IMR-90 (cell line): ENCODE measurements at regions not wholly inside any gene's neighbourhood (a gene's known extent, or its start where the extent isn't known, plus 50 kb on each side); places are given as distances from the start of the nearest gene placed in this dataset.

ENCODE experiments used
- ATAC-seq: fragments of 200-7000 bp; cut with Tn5 transposase; 2 replicates; pipeline ENCODE4 v1.9.1; 2020; ENCODE audit warnings: low read depth, mild to moderate bottlenecking, moderate library complexity
- BruUV-seq: library from RNA; stranded (reverse); fragments of 400-500 nt; replicated peaks from 2 replicates; lab custom pipeline; 2021; lab: Mats Ljungman, UMichigan
- CTCF ChIA-PET: fragments of 300-600 bp; formaldehyde crosslinking; extraction: SDS; loops from one replicate; lab custom pipeline; 2021; ENCODE audit warnings: antibody characterized with exemption; lab: Yijun Ruan, JAX
- POLR2A ChIA-PET: fragments of 300-600 bp; sonication (Branson Sonifier 250); formaldehyde crosslinking; loops from one replicate; lab custom pipeline; 2022; ENCODE audit warnings: antibody characterized with exemption; ENCODE audit not compliant: unreplicated experiment; lab: Charles Lee
- DNase-seq: peaks from one replicate; pipeline ENCODE4 v3.0.0; 2013
- H2AFZ ChIP-seq: replicated peaks from 2 replicates; pipeline ENCODE3; 2013; ENCODE audit warnings: low read length, mild to moderate bottlenecking; ENCODE audit not compliant: poor library complexity
- H2AK5ac ChIP-seq: 2 replicates; pipeline ENCODE4 v1.6.1; 2013; ENCODE audit warnings: low read depth, low read length, inconsistent platforms
- H2AK9ac ChIP-seq: replicated peaks from 2 replicates; pipeline ENCODE3; 2013; ENCODE audit warnings: mild to moderate bottlenecking, low read depth, low read length, moderate library complexity; ENCODE audit not compliant: poor library complexity
- H2BK120ac ChIP-seq: 2 replicates; pipeline ENCODE4 v1.6.1; 2013; ENCODE audit warnings: low read depth, low read length, inconsistent platforms
- H2BK15ac ChIP-seq: 3 replicates; pipeline ENCODE4 v1.6.1; 2013; ENCODE audit warnings: low read depth, low read length, inconsistent platforms
- H2BK20ac ChIP-seq: 2 replicates; pipeline ENCODE4 v1.6.1; 2013; ENCODE audit warnings: low read depth, mild to moderate bottlenecking, inconsistent platforms, low read length, moderate library complexity
- H2BK5ac ChIP-seq: 2 replicates; pipeline ENCODE4 v1.6.1; 2013; ENCODE audit warnings: mild to moderate bottlenecking, low read depth, low read length, inconsistent platforms; ENCODE audit not compliant: poor library complexity, severe bottlenecking
- H3K14ac ChIP-seq: replicated peaks from 2 replicates; pipeline ENCODE4 v1.6.1; 2013; ENCODE audit warnings: low read depth, low read length, inconsistent platforms
- H3K18ac ChIP-seq: 2 replicates; pipeline ENCODE4 v1.6.1; 2013; ENCODE audit warnings: low read depth, low read length, control low read depth
- H3K23ac ChIP-seq: 2 replicates; pipeline ENCODE4 v1.6.1; 2013; ENCODE audit warnings: low read depth, low read length, inconsistent platforms
- H3K27ac ChIP-seq: 2 replicates; pipeline ENCODE4 v1.5.1; 2013; ENCODE audit warnings: mild to moderate bottlenecking, control low read depth, low read length; ENCODE audit not compliant: insufficient read depth
- H3K27me3 ChIP-seq: 2 replicates; pipeline ENCODE4 v1.6.1; 2013; ENCODE audit warnings: low read length; ENCODE audit not compliant: control insufficient read depth, insufficient read depth
- H3K36me3 ChIP-seq: 2 replicates; pipeline ENCODE4 v1.6.1; 2013; ENCODE audit warnings: low read length, mixed read lengths; ENCODE audit not compliant: control insufficient read depth, insufficient read depth
- H3K4ac ChIP-seq: 2 replicates; pipeline ENCODE4 v1.6.1; 2013; ENCODE audit warnings: low read depth, low read length, inconsistent platforms
- H3K4me1 ChIP-seq: 2 replicates; pipeline ENCODE4 v1.6.1; 2013; ENCODE audit warnings: low read length, mixed read lengths; ENCODE audit not compliant: control insufficient read depth, insufficient read depth
- H3K4me2 ChIP-seq: 2 replicates; pipeline ENCODE4 v1.6.1; 2013; ENCODE audit warnings: low read depth, mild to moderate bottlenecking, control low read depth, low read length, moderate library complexity
- H3K4me3 ChIP-seq: 2 replicates; pipeline ENCODE4 v1.5.1; 2013; ENCODE audit warnings: low read depth, mild to moderate bottlenecking, control low read depth, low read length, moderate library complexity; ENCODE audit not compliant: insufficient read depth
- H3K56ac ChIP-seq: 2 replicates; pipeline ENCODE4 v1.6.1; 2013; ENCODE audit warnings: low read length, inconsistent platforms; ENCODE audit not compliant: insufficient read depth; ENCODE audit errors: extremely low read depth
- H3K79me1 ChIP-seq, 2 experiments: 2 replicates each; pipeline ENCODE4 v1.6.1; 2013; ENCODE audit warnings: low read length in 2 of 2, inconsistent platforms in 1 of 2, low read depth in 1 of 2
- H3K9ac ChIP-seq: 2 replicates; pipeline ENCODE4 v1.6.1; 2013; ENCODE audit warnings: low read depth, low read length, control low read depth
- H3K9me1 ChIP-seq: 2 replicates; pipeline ENCODE4 v1.6.1; 2013; ENCODE audit warnings: low read length, inconsistent platforms; ENCODE audit not compliant: insufficient read depth
- H3K9me3 ChIP-seq: 2 replicates; pipeline ENCODE4 v1.6.1; 2013; ENCODE audit warnings: low read length; ENCODE audit not compliant: control insufficient read depth, insufficient read depth
- H4K20me1 ChIP-seq: 2 replicates; pipeline ENCODE4 v1.6.1; 2013; ENCODE audit warnings: low read length, inconsistent platforms; ENCODE audit not compliant: insufficient read depth
- H4K5ac ChIP-seq: 2 replicates; pipeline ENCODE4 v1.6.1; 2013; ENCODE audit warnings: mild to moderate bottlenecking, low read depth, low read length, control low read depth
- H4K8ac ChIP-seq, 2 experiments: 2 replicates each; pipeline ENCODE4 v1.6.1; 2013; ENCODE audit warnings: low read depth in 2 of 2, low read length in 2 of 2, control low read depth in 1 of 2, inconsistent platforms in 1 of 2
- H4K91ac ChIP-seq: 2 replicates; pipeline ENCODE4 v1.6.1; 2013; ENCODE audit warnings: low read depth, low read length, inconsistent platforms; ENCODE audit not compliant: insufficient read depth
- CEBPB ChIP-seq: IDR thresholded peaks from 2 replicates; pipeline ENCODE4 v1.6.1; 2012; ENCODE audit warnings: low read depth, low read length, improper control_type of control experiment
- FOS ChIP-seq: fragments of 150-350 bp; IDR thresholded peaks from 2 replicates; pipeline ENCODE4 v1.6.1; 2016; ENCODE audit warnings: low read depth, low read length
- MAFK ChIP-seq: IDR thresholded peaks from 2 replicates; pipeline ENCODE4 v1.6.1; 2012; ENCODE audit warnings: low read depth, low read length, improper control_type of control experiment
- MXI1 ChIP-seq: IDR thresholded peaks from 2 replicates; pipeline ENCODE4 v1.6.1; 2012; ENCODE audit warnings: low read depth, mild to moderate bottlenecking, low read length, moderate library complexity, borderline replicate concordance
- NFE2L2 ChIP-seq: fragments of 150-350 bp; IDR thresholded peaks from 2 replicates; pipeline ENCODE4 v1.6.1; 2016; ENCODE audit warnings: low read depth, mild to moderate bottlenecking, low read length
- POLR2A ChIP-seq: IDR thresholded peaks from 2 replicates; pipeline ENCODE4 v1.6.1; 2012; ENCODE audit warnings: mild to moderate bottlenecking, low read depth, low read length
- RCOR1 ChIP-seq: IDR thresholded peaks from 2 replicates; pipeline ENCODE4 v1.6.1; 2012; ENCODE audit warnings: mild to moderate bottlenecking, low read length, improper control_type of control experiment; ENCODE audit not compliant: insufficient replicate concordance
- RFX5 ChIP-seq: IDR thresholded peaks from 2 replicates; pipeline ENCODE4 v1.8.0; 2012; ENCODE audit warnings: low read depth, mild to moderate bottlenecking, low read length, moderate library complexity
- SMC3 ChIP-seq: fragments of 150-350 bp; IDR thresholded peaks from 2 replicates; pipeline ENCODE4 v1.6.1; 2016; ENCODE audit warnings: low read depth, mild to moderate bottlenecking, antibody characterized with exemption, low read length, moderate library complexity
- WGBS, 2 experiments: methylation state at CpG; one replicate each; pipeline versions ENCODE4 v1.1.5 to v1.1.7; 2013; ENCODE audit warnings: missing lambda C conversion rate in 2 of 2; ENCODE audit not compliant: insufficient read length in 1 of 2; ENCODE audit errors: extremely low coverage in 2 of 2; 5-methylcytosine and 5-hydroxymethylcytosine counted together
- dilution Hi-C: fragments of 300-500 bp; cut with HindIII; formaldehyde crosslinking; loops from one replicate; pipeline ENCODE4 v1.14.3; 2018; ENCODE audit warnings: low sequenced_read_pairs; ENCODE audit not compliant: unreplicated experiment
- in situ Hi-C: fragments of 300-500 bp; cut with MboI; formaldehyde crosslinking; loops from 3 replicates; pipeline ENCODE4 v1.14.3; 2019; ENCODE audit warnings: low sequenced_read_pairs, inconsistent platforms, mixed read lengths
- intact Hi-C: fragments of 100-400 bp; cut with micrococcal nuclease; formaldehyde crosslinking; loops from 2 replicates; pipeline ENCODE4 v1.10.0; 2022
- TF ChIP-seq, protein P1 (sequence below): conservative IDR thresholded peaks from 2 replicates; pipeline ENCODE4 v1.5.1; 2012; ENCODE audit warnings: mild to moderate bottlenecking, low read depth, low read length, improper control_type of control experiment
- TF ChIP-seq, protein P2 (sequence below): fragments of 150-350 bp; IDR thresholded peaks from 2 replicates; pipeline ENCODE4 v1.6.1; 2017; ENCODE audit warnings: mild to moderate bottlenecking, antibody characterized with exemption, low read length, low read depth
- TF ChIP-seq, protein P3 (sequence below): fragments of 150-350 bp; IDR thresholded peaks from 2 replicates; pipeline ENCODE4 v1.6.1; 2016; ENCODE audit warnings: low read depth, mild to moderate bottlenecking, low read length, moderate library complexity, borderline replicate concordance

DNA sequence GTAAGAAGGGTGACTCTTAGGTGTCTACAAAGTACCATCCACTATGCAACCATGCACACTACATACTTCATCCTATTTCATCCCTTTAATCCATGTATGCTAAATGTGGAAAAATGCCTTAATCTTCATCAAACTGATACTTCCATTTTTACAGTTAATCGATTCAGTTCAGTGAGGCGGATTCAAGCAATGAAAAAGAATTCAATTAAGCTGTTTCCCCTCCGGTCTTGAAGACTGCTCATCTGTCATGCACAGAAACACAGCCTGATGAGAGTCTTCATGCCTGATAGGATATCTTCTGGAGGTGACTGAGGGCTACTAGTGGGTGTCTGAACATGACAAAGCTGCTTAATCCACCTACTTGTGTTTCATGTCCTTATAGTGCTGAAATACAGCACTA, 270.6 kb upstream of the ALCAM start:
- no peak overlapping the region for H4K8ac ChIP-seq
- H3K56ac ChIP-seq: no peak overlapping the region
- no peaks in the 10 kb centered on the region for H3K79me1 ChIP-seq
- H3K23ac ChIP-seq: no peak overlapping the region
- ChIA-PET CTCF (no interaction called here), POLR2A (no interaction called here)
- H2BK20ac ChIP-seq: no peak overlapping the region
- in situ Hi-C loops: no loop called here
- H2BK15ac ChIP-seq: no peak overlapping the region
- no peak overlapping the region for H2BK120ac ChIP-seq
- no peak overlapping the region for H2AFZ ChIP-seq
- H3K9me3 ChIP-seq: peaks cover 1% of the 10 kb centered on the region; the same call in 1 of the 2 replicates
- dilution Hi-C loops: no loop called here
- ATAC-seq: no peak
- H3K27me3 ChIP-seq: no peaks in the 10 kb centered on the region
- H3K27ac ChIP-seq: no peak overlapping the region
- H2AK9ac ChIP-seq: no peak overlapping the region
- no peak overlapping the region for H3K18ac ChIP-seq
- no peak overlapping the region for H2AK5ac ChIP-seq
- H4K91ac ChIP-seq: no peak overlapping the region
- H2BK5ac ChIP-seq: no peak overlapping the region
- H3K4ac ChIP-seq: no peak overlapping the region
- no peak for TF ChIP-seq NFE2L2
- TF ChIP-seq MXI1: no peak
- TF ChIP-seq, protein P1, sequence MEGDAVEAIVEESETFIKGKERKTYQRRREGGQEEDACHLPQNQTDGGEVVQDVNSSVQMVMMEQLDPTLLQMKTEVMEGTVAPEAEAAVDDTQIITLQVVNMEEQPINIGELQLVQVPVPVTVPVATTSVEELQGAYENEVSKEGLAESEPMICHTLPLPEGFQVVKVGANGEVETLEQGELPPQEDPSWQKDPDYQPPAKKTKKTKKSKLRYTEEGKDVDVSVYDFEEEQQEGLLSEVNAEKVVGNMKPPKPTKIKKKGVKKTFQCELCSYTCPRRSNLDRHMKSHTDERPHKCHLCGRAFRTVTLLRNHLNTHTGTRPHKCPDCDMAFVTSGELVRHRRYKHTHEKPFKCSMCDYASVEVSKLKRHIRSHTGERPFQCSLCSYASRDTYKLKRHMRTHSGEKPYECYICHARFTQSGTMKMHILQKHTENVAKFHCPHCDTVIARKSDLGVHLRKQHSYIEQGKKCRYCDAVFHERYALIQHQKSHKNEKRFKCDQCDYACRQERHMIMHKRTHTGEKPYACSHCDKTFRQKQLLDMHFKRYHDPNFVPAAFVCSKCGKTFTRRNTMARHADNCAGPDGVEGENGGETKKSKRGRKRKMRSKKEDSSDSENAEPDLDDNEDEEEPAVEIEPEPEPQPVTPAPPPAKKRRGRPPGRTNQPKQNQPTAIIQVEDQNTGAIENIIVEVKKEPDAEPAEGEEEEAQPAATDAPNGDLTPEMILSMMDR: no peak
- no peak for TF ChIP-seq CEBPB
- TF ChIP-seq RCOR1: no peak
- TF ChIP-seq POLR2A: no peak
- TF ChIP-seq, protein P2, sequence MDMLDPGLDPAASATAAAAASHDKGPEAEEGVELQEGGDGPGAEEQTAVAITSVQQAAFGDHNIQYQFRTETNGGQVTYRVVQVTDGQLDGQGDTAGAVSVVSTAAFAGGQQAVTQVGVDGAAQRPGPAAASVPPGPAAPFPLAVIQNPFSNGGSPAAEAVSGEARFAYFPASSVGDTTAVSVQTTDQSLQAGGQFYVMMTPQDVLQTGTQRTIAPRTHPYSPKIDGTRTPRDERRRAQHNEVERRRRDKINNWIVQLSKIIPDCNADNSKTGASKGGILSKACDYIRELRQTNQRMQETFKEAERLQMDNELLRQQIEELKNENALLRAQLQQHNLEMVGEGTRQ: no peak
- TF ChIP-seq MAFK: no peak
- no peak for TF ChIP-seq SMC3
- no peak for TF ChIP-seq FOS
- TF ChIP-seq, protein P3, sequence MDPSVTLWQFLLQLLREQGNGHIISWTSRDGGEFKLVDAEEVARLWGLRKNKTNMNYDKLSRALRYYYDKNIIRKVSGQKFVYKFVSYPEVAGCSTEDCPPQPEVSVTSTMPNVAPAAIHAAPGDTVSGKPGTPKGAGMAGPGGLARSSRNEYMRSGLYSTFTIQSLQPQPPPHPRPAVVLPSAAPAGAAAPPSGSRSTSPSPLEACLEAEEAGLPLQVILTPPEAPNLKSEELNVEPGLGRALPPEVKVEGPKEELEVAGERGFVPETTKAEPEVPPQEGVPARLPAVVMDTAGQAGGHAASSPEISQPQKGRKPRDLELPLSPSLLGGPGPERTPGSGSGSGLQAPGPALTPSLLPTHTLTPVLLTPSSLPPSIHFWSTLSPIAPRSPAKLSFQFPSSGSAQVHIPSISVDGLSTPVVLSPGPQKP: no peak
- TF ChIP-seq RFX5: no peak
- H3K9ac ChIP-seq: no peak overlapping the region
- H3K4me3 ChIP-seq: no peak overlapping the region
- H4K20me1 ChIP-seq: no peaks in the 10 kb centered on the region
- intact Hi-C loops: no loop called here
- no TSS peak for BruUV-seq
- H3K14ac ChIP-seq: no peak overlapping the region
- DNase-seq: no peak
- H4K5ac ChIP-seq: no peak overlapping the region
- WGBS, 2 experiments: 100% methylated on average over 1 of the region's 3 CpGs; no CpG with 5 or more reads in 1 of the 2 experiments
- H3K4me1 ChIP-seq: no peaks in the 10 kb centered on the region
- no peaks in the 10 kb centered on the region for H3K36me3 ChIP-seq
- H3K4me2 ChIP-seq: no peak overlapping the region
- no peaks in the 10 kb centered on the region for H3K9me1 ChIP-seq
